ENCODE measurements at regions not wholly inside any gene's neighbourhood (a gene's known extent, or its start where the extent isn't known, plus 50 kb on each side); places are given as distances from the start of the nearest gene placed in this dataset.

- TF ChIP-seq CTCF (IDR thresholded peaks at IDR 0.05; ENCODE audit: low read length, missing control alignments): no peak
- peak; percentile 2 for DNase-seq (ENCODE audit: low read depth)
- no peak overlapping the region for H3K4me3 ChIP-seq (replicated peaks; ENCODE audit: low read depth, low read length)
These were observed 1088.0 kb downstream of the SORCS1 start for GRCh38 chr10:106076496-106076895.

GRCh38 chr10:106053061-106053460, 1111.4 kb downstream of the SORCS1 start:
- TF ChIP-seq CTCF (IDR thresholded peaks at IDR 0.05; ENCODE audit: low read length, missing control alignments): no peak
- no peak for DNase-seq (ENCODE audit: low read depth)
- no peak overlapping the region for H3K4me3 ChIP-seq (replicated peaks; ENCODE audit: low read depth, low read length)

GRCh38 chr10:106044503-106044902, 1120.0 kb downstream of the SORCS1 start:
- H3K4me3 ChIP-seq (replicated peaks; ENCODE audit: low read depth, low read length): no peak overlapping the region
- no peak for DNase-seq (ENCODE audit: low read depth)
- TF ChIP-seq CTCF (IDR thresholded peaks at IDR 0.05; ENCODE audit: low read length, missing control alignments): no peak

GRCh38 chr10:106043863-106044262, 1120.6 kb downstream of the SORCS1 start:
- no peak for TF ChIP-seq CTCF (IDR thresholded peaks at IDR 0.05; ENCODE audit: low read length, missing control alignments)
- peak; percentile 26 for DNase-seq (ENCODE audit: low read depth)
- no peak overlapping the region for H3K4me3 ChIP-seq (replicated peaks; ENCODE audit: low read depth, low read length)

- DNase-seq (ENCODE audit: low read depth): peak; percentile 40
- H3K4me3 ChIP-seq (replicated peaks; ENCODE audit: low read depth, low read length): no peak overlapping the region
- no peak for TF ChIP-seq CTCF (IDR thresholded peaks at IDR 0.05; ENCODE audit: low read length, missing control alignments)
These were observed 1126.3 kb downstream of the SORCS1 start for GRCh38 chr10:106038246-106038645.

- no peak for DNase-seq (ENCODE audit: low read depth)
- no peak overlapping the region for H3K4me3 ChIP-seq (replicated peaks; ENCODE audit: low read depth, low read length)
- no peak for TF ChIP-seq CTCF (IDR thresholded peaks at IDR 0.05; ENCODE audit: low read length, missing control alignments)
These were observed 1131.4 kb downstream of the SORCS1 start for GRCh38 chr10:106033065-106033464.

GRCh38 chr10:106032450-106033002, 1132.0 kb downstream of the SORCS1 start:
- no peak for TF ChIP-seq CTCF (IDR thresholded peaks at IDR 0.05; ENCODE audit: low read length, missing control alignments)
- no peak overlapping the region for H3K4me3 ChIP-seq (replicated peaks; ENCODE audit: low read depth, low read length)
- DNase-seq (ENCODE audit: low read depth): no peak
